T1000 (cell line): ENCODE measurements at regions not wholly inside any gene's neighbourhood (a gene's known extent, or its start where the extent isn't known, plus 50 kb on each side); places are given as distances from the start of the nearest gene placed in this dataset.
"Not testable (repeated sequence)": the region's sequence is repeated elsewhere in the genome, so short reads cannot be mapped to it uniquely, and the experiment has no call there.

Experiments
- DNase-seq: peaks from one replicate; lab custom pipeline; 2025; ENCODE audit warnings: mixed read lengths; lab: John Stamatoyannopoulos, UW

DNA sequence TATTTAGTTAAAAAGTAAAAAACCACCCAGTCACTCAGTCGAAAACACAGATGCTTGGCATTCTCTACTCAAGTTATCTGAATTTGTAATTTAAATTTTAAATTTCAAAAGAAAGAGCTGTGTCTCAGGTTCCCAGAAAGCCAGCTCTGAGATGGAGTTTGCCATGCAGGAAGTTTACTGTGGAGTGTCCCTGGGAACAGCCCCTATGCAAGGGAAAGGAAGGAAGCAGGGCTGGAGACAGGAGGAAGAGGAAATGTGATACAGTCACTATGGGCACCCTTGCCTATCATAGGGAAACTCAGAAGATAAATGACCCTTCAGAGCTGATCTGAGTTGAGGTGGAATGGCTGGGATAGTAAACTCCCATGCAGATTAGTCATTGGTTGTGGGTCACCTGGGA lies 408.8 kb upstream of the ACTBL2 start:
- DNase-seq = no peak

DNA sequence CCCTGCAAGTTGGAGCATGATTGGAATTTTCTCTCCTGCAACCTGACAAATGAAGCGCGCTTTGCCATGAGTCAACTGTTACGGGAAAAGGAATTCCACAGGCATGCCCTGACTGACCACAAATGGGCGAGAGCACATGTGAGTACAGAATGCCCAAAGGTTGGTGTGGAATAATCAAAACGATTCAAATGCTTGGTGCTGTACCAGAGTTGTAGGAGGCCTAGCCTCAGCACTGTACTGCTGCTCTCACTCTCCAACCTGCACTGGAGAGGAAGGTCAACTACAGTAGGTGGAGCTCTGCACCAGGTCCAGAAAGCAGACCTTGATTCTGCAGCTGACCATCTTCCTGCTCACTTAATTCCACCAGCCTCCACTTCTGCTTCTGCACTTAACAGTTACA lies 406.9 kb upstream of the ACTBL2 start:
- peak; percentile 34 for DNase-seq

DNA sequence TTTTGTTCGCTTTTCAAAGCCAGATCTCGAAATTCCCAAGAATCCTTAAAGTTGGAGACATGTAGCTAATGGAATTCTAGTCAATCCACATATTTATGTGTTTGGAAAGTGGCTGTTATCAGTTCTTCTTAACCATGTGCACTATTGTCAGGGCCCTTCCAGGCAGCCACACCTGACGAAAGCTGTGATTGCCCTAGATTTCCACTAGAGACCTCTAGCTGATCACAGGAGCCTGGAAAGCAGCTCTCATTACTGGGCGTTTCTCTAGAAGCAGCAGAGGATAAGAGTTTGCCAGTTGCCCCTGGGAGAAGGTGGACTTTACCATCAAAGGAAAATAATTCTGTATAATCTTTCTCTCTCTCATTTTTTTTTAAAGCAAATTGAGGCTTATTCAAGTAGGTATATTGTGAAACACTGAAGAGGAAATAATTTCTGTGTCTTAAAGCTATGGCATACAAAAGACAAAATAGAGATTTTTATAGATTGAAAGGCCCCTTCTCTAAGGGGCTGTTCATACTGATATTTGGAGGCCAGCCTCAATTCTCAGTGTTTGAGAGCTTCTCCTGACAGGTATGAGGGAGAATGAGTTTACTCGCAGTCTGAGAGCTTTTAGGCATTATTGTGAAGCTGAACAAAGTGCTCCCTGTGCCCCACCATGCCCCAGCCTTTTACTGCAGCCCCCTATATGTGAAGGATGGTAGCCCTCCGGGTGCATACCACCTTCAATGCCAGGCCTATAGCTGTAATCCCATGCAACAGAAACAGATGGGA lies 405.4 kb upstream of the ACTBL2 start:
- DNase-seq = peak; percentile 9

DNA sequence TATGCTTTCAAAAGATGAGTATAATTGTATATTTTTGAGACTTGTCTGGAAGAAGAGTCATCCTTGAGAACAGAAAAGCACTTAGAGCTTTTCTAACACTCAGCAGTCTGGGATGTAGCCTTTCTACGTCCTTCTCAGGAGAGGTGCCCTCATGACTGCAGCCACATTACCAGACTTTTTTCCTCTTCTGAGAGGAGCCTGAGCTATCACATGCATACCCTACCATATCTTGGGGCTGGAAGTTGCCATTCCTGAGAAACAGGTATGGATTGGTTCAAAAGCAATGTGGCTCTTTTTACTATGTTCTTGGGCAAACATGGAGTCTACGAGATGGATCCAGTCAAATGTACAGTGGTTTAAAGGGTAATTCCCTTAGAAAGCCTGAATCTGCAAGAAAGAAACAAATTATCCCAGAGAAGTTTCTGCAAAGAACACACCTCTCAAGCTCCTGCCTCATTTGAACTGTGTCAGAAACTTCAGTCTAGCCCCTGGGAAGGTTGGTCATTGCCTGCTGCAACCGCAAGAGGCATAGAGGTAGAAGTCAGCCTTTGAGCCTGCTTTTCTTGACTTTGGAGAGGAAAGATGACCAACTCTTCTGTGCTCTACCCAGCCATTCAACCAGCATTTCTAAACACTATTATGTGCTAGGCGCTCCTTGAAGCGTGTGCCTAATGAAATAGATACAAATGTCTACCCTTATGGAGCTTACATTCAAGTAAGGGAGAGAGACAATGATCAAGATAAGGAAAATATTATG lies 401.9 kb upstream of the ACTBL2 start:
- DNase-seq = no peak

DNA sequence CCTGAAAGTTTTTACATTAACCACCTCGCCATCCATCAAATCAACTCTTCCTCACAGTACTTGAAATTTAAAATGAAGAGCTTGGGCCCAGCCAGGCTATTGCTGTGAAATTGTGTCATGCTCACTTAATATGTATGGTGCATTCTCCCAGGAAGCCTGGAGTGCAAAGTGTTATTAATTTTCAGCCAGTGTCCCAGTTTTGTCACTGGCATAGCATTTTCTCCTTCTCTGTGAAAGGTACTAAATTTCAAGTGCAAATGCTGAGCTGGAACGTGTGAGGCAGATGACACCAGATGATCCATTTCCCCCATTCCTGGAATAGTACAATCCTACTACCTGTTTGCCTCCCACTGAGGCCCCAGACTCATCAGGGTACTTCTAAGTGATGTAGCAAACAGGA lies 397.6 kb upstream of the ACTBL2 start:
- no peak for DNase-seq

DNA sequence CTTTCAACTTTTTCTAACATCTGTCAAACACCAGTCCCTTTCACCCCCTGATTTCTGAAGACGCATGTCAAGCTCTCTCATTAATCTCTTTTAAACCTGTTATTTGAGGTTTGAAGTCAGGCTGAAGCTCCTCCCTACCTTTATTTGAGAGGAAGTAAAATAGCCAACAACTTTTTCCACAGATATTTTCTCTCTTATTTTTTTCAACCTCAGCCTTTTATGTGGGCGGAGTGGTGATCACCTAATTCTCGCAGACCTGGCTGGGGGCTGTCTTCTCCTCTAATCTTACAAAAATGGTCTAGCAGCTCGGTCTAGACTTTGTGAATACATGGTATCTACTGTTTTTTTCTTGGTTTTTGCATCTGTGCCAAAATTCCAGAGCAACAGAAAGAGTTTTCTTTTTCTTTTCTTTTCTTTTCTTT lies 395.7 kb upstream of the ACTBL2 start:
- DNase-seq = no peak

DNA sequence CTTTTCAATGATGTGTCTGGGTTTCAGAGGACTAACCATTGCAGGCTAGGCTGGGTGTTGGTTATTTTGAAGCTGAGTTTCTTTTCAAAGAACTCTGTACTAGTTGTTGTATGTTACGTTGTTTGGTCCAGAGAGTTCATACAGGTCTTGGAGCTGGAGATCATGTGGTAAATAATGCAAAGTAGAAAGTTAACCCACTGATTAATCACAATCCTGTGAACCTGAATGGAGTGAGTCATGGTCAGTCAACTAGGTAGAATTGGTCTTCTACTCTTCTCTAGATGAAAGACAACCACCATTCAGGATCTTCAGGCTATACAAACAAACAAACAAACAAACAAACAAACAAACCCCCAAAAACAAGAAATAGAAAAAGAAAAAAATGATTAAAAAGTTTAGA lies 388.9 kb upstream of the ACTBL2 start:
- DNase-seq = no peak

DNA sequence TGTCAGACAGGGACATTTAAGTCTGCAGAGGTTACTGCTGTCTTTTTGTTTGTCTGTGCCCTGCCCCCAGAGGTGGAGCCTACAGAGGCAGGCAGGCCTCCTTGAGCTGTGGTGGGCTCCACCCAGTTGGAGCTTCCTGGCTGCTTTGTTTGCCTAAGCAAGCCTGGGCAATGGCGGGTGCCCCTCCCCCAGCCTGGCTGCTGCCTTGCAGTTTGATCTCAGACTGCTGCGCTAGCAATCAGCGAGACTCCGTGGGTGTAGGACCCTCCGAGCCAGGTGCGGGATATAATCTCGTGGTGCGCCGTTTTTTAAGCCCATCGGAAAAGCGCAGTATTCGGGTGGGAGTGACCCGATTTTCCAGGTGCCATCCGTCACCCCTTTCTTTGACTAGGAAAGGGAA lies 387.7 kb upstream of the ACTBL2 start:
- DNase-seq = not testable (repeated sequence)

DNA sequence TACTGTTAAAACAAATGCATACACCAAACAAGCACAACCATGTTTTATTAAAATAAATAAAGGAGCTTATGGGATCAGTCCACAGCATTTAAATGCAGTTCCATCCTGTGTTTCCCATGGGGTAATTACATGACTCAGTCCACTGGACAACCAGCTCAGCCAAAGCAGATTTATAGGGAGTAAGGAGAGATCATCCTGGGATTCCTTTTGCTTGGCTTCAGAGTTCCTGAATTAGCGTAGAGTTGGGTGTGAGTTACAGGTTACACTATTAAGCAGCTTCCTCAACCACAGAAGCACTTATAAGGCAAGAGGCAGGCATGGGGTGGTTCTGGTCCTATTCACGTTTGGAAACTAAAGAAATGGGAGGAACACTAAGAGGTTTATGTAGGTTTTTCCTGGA lies 381.1 kb upstream of the ACTBL2 start:
- DNase-seq = no peak

DNA sequence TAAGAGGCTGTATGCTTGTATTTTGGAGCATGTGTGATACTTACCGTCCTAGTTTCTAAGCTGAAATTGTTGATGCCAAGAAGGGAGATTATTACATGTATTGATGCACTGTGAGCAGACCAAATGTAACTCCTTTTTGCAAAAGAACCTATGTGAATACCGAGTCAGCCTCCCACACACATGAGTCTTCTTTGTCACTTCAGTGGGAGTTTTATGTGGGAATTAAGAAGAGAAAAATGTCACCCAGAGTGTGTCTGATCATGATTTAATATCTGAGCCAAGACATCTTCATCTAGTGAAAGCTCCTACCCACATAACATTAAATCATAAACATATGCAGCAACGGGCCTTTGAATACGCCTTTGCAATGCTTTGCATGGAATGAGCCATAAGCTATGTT lies 380.3 kb upstream of the ACTBL2 start:
- DNase-seq = no peak

DNA sequence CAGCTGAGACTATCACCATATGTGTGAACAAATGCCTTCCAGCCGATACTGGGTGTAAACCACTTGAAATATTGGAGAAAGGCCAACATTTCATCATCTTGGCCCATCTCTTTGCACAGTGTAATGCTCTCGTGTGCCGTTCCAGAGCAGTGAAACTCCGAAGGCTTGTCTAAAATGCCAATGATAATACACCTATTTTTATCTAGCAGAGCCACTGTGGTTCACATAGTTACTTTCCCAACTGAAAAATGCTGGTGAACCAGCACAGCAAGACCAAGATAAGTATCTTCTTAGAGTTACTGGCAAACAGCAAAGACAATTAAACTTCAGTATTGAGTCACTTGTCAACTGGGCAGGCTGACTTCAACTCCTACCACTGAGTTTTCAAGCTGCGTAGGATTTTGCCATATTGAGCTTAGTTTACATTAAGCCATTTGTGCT lies 379.9 kb upstream of the ACTBL2 start:
- no peak for DNase-seq

DNA sequence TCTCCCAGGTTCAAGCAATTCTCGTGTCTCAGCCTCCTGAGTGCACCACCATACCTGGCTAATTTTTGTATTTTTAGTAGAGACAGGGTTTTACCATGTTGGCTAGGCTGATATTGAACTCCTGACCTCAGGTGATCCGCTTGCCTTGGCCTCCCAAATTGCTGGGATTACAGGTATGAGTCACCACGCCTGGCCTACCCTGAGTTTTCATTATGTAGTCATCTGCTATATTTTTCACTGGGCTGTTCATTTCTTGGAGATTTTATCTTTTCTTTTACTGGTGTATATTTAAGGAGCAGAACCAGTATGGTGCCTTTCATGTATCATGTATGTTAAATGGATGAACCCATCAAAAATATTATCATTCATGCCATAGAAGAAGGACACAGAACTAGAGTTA lies 377.0 kb upstream of the ACTBL2 start:
- DNase-seq = no peak

DNA sequence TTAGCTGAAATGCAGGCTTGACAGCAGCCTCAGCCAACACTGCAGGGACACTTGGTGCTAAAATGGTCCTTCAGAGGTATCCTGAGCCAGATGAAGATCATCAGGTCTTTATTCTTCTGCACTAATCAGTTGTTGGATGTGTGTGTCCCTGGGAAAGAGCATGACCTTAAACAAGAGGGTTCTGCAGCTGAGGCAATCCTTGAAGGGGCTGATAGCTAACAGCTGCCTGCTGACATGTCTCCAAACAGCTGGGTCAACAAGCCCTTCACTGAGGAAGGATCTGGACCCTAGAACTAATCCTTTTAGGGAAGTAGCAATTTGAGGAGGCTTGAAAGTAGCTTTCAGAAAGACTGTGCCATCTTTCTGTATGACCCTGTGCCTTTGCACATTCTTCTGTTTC lies 376.3 kb upstream of the ACTBL2 start:
- DNase-seq = no peak

DNA sequence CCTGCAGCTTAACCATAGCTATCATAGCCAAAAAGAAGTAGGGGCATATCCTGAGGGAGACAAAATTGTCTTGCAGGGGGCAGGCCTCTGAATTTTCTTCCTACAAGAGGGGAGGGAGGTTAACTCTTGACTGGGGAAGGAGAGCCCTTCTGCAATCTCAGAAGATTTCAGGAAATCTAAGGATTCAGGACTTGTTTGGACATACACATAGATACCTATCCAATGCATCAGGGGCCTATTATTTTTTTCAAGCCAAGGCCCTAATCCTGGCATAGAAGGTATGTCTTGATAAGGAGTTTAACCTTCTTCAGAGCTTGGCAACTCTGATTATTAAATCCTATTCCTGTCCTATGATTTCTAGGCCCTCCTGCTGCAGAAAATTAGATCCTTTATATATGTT lies 375.1 kb upstream of the ACTBL2 start:
- DNase-seq = no peak

DNA sequence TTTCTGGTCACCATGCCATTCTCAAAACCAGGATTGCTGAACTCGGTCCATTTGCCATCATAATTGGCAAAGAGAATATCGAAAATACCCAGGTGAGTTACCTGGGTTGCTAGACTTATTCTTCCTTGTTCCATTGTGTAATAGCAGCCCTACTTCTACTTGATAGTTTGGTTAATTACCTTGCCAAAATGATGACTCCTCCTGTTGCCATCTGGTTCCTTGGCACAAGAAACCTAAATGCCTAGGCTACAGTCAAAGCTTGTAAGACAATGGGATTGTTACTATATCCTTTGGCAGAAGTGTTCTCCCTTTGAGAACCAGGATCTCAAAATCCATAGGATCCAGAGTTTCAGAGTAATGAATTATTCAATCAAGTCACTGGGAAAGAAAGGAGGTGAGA lies 373.2 kb upstream of the ACTBL2 start:
- no peak for DNase-seq

DNA sequence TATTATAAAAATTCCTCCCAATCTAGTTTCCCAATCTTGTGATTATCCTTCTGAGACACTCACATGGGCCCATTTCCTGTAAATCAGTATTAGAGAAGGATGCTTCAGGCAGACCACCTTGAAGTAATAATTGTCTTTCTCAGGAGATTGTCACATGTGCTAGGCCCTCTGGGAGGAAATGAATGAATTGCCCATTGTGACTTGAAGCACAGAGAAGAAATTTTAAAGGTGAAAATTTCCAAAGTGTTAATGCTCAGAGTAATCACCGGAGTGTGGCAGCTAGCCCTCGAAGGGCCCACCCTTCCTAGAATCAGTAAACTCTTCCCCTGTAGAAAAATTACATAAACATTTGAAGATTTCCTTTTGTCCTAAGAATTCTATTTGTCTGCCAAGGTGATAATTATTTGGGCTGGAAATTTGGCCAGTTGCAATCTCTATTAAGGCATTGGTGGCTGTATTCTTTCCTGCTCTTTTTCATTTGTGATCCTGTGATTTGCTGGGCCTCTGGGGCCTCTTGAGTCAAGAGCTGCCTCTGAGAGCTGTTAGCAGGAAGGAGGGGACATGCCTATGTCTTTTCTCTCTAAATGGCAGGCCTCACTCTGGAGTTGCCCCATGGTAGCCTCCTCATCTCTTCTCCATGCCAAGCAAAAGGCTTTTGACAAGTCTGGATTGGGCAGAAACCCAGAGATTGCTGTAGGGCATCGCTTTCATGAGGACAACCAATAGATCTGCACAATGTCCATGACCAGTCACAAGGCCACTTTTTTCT lies 371.5 kb upstream of the ACTBL2 start:
- no peak for DNase-seq

DNA sequence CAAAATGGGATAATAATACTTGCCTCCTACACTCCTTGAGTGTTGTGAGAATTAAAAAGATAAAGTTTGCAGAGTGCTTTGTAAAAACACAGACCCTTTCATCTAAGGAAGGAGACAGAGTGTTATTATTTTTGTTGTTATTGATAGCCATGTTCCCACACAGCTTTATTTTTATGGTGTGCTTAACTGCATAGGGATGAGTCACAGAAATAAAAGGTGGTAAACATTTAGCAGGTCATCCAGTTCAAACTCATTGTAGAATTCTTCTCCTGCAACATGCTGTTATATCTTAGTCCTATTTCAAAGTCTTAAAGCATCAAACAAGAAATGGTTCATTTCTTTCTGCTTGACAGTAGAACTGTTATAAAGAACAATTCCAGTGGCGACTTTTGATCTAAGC lies 367.5 kb upstream of the ACTBL2 start:
- DNase-seq = no peak

DNA sequence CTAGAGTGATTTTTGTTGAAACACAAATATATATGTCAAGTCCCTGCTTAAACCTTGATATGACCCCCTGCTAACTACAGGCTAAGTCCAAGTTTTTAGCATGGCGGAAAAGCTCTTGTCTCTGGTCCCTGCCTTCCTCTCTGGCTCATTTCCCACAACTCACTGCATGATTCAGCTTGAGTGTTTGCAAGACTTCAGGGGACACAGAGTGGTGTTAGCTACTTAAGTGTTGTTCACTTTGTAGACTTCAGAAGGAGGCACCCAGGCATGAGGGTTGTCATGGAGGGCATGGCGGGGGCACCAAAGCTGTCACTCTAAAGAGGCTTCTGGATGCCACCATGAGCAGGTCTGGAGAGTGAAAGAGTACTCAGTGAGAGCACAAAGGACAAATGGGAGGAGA lies 362.4 kb upstream of the ACTBL2 start:
- DNase-seq = no peak

DNA sequence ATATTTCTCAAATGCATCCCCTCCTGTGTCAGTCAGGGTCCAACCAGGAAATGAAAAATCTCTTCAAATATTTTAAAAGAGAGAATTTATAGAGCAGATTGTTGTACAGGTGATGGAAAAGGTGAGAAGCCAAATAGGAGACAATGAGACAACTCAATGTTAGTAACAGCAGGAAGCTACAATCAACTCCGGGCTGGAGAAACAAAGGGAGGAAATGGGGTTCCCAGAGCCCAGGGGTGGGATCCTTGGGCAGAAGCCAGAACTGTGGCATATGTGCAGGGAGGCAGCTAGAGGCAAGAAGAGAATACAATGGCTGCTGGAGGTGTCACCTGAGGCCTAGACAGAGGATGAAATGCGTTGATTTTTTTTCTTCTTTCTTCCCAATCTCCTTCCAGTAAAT lies 361.8 kb upstream of the ACTBL2 start:
- no peak for DNase-seq

DNA sequence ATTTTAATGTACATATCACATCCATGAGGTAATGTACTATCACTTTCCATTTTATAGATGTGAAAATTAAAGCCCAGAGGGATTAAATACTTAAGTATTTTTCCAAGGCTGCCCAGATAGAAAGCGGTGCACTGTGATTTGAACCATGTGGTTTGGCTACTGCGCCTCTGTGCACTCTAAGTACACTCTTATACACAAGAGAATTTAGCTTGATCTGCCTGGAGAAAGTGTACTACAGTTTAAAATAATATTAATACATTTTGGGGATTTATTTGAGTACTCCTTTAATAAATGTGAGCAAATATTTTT lies 360.4 kb upstream of the ACTBL2 start:
- DNase-seq = no peak

DNA sequence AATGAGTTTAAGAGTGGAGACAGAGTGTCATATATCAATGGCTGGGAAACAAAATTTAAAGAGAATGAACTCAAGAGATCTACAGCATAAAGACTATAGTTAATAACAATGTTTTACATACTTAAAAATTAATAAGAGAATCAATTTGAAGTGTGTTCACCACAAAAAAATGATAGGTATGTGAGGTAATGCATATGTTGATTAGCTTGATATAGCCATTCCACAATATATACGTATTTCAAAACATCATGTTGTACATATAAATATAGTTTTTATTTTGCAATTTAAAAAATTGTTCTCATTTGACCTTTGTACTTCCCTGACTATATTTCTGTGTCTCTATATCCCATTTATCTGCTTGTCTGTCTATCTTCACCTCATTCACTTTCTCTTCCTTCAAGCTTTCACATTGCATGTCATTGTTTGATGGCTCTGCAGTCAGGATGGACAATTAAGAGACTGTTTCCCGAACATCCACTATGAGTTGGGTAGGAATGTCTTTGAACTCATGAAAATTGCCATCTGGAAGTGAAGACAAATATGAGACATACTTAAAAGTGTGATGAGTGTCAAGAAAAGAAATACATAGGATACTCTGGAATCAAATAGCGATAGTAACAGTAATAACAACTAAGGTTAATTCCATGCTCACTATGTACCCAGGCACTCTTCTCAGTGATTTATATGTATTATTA lies 359.9 kb upstream of the ACTBL2 start:
- DNase-seq = no peak

DNA sequence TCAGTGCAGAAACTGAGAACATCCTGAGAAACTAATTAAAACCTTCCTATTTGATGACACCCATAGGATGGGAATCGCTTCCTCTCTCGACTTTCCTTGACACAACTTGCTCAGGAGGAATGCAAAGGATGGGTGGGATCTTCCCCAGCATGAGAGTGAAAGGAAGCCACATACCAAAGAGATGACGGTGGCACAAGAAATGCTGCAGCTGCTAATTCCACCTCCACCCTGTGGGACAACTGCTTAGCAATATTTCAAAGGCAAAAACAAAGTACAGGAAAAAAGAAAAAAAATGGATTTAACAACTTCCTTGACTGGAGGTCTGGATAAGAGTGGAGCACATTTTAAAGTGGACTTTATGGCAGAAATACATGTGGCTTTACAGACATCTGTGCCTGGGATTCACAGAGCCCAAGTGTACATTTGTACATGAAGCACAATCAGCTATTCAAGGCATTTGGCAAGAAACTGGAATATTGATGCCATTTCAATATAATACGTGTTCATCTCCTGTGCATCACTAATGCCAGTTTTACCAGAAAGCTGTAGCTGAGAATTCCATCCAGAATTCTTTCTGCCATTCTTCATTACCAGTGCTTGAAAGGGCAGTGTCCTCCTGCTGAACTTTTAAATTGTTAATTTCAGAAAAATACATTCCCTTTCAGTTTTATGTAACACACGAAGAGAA lies 359.2 kb upstream of the ACTBL2 start:
- DNase-seq = peak; percentile 50
